ENCODE measurements at regions not wholly inside any gene's neighbourhood (a gene's known extent, or its start where the extent isn't known, plus 50 kb on each side); places are given as distances from the start of the nearest gene placed in this dataset.

- no peaks in the 10 kb centered on the region for H3K4me1 ChIP-seq (ENCODE audit: control insufficient read depth in 2 of 2, insufficient read depth in 2 of 2, low read length in 2 of 2)
- no peaks in the 10 kb centered on the region for H3K36me3 ChIP-seq (ENCODE audit: control insufficient read depth in 2 of 2, insufficient read depth in 2 of 2, low read length in 2 of 2)
Observed at GRCh38 chr4:96035727-96036126, 195.8 kb downstream of the PDHA2 start.

GRCh38 chr4:96036781-96037180 lies 196.9 kb downstream of the PDHA2 start:
- H3K4me1 ChIP-seq (ENCODE audit: control insufficient read depth in 2 of 2, insufficient read depth in 2 of 2, low read length in 2 of 2), result no peaks in the 10 kb centered on the region

More at GRCh38 chr4:96035727-96036126, 195.8 kb downstream of the PDHA2 start:
- Histone ChIP-seq H3K27ac (ENCODE audit: low read depth in 2 of 2, low read length in 2 of 2) (no peak overlapping the region), H3K9ac (ENCODE audit: low read depth in 1 of 2, low read length in 2 of 2) (no peak overlapping the region), H3K9me3 (ENCODE audit: control insufficient read depth in 2 of 2, low read length in 2 of 2) (no peaks in the 10 kb centered on the region), H3K27me3 (ENCODE audit: control insufficient read depth in 2 of 2, insufficient read depth in 2 of 2, low read length in 2 of 2) (no peaks in the 10 kb centered on the region), H3K4me3 (ENCODE audit: low read length in 2 of 2) (no peak overlapping the region)

GRCh38 chr4:96037705-96038104 lies 197.8 kb downstream of the PDHA2 start:
- no peak overlapping the region for H3K9ac ChIP-seq (ENCODE audit: low read depth in 1 of 2, low read length in 2 of 2)
- no peaks in the 10 kb centered on the region for H3K36me3 ChIP-seq (ENCODE audit: control insufficient read depth in 2 of 2, insufficient read depth in 2 of 2, low read length in 2 of 2)
- no peaks in the 10 kb centered on the region for H3K9me3 ChIP-seq (ENCODE audit: control insufficient read depth in 2 of 2, low read length in 2 of 2)
- no peak overlapping the region for H3K27ac ChIP-seq (ENCODE audit: low read depth in 2 of 2, low read length in 2 of 2)
- no peak overlapping the region for H3K4me3 ChIP-seq (ENCODE audit: low read length in 2 of 2)
- no peaks in the 10 kb centered on the region for H3K27me3 ChIP-seq (ENCODE audit: control insufficient read depth in 2 of 2, insufficient read depth in 2 of 2, low read length in 2 of 2)
- no peaks in the 10 kb centered on the region for H3K4me1 ChIP-seq (ENCODE audit: control insufficient read depth in 2 of 2, insufficient read depth in 2 of 2, low read length in 2 of 2)

More at GRCh38 chr4:96036781-96037180, 196.9 kb downstream of the PDHA2 start:
- Histone ChIP-seq H3K27ac (ENCODE audit: low read depth in 2 of 2, low read length in 2 of 2) (no peak overlapping the region), H3K27me3 (ENCODE audit: control insufficient read depth in 2 of 2, insufficient read depth in 2 of 2, low read length in 2 of 2) (no peaks in the 10 kb centered on the region), H3K9me3 (ENCODE audit: control insufficient read depth in 2 of 2, low read length in 2 of 2) (no peaks in the 10 kb centered on the region), H3K9ac (ENCODE audit: low read depth in 1 of 2, low read length in 2 of 2) (no peak overlapping the region), H3K36me3 (ENCODE audit: control insufficient read depth in 2 of 2, insufficient read depth in 2 of 2, low read length in 2 of 2) (no peaks in the 10 kb centered on the region), H3K4me3 (ENCODE audit: low read length in 2 of 2) (no peak overlapping the region)

- Histone ChIP-seq H3K36me3 (ENCODE audit: control insufficient read depth in 2 of 2, insufficient read depth in 2 of 2, low read length in 2 of 2) (no peaks in the 10 kb centered on the region), H3K4me3 (ENCODE audit: low read length in 2 of 2) (no peak overlapping the region), H3K27ac (ENCODE audit: low read depth in 2 of 2, low read length in 2 of 2) (no peak overlapping the region), H3K9me3 (ENCODE audit: control insufficient read depth in 2 of 2, low read length in 2 of 2) (no peaks in the 10 kb centered on the region), H3K9ac (ENCODE audit: low read depth in 1 of 2, low read length in 2 of 2) (no peak overlapping the region), H3K4me1 (ENCODE audit: control insufficient read depth in 2 of 2, insufficient read depth in 2 of 2, low read length in 2 of 2) (no peaks in the 10 kb centered on the region), H3K27me3 (ENCODE audit: control insufficient read depth in 2 of 2, insufficient read depth in 2 of 2, low read length in 2 of 2) (no peaks in the 10 kb centered on the region)
Observed at GRCh38 chr4:96039217-96039616, 199.3 kb downstream of the PDHA2 start.

GRCh38 chr4:96039803-96040436 lies 200.0 kb downstream of the PDHA2 start:
- Histone ChIP-seq H3K9ac (ENCODE audit: low read depth in 1 of 2, low read length in 2 of 2) (no peak overlapping the region), H3K4me1 (ENCODE audit: control insufficient read depth in 2 of 2, insufficient read depth in 2 of 2, low read length in 2 of 2) (no peaks in the 10 kb centered on the region), H3K36me3 (ENCODE audit: control insufficient read depth in 2 of 2, insufficient read depth in 2 of 2, low read length in 2 of 2) (no peaks in the 10 kb centered on the region), H3K4me3 (ENCODE audit: low read length in 2 of 2) (no peak overlapping the region), H3K27ac (ENCODE audit: low read depth in 2 of 2, low read length in 2 of 2) (no peak overlapping the region), H3K9me3 (ENCODE audit: control insufficient read depth in 2 of 2, low read length in 2 of 2) (no peaks in the 10 kb centered on the region), H3K27me3 (ENCODE audit: control insufficient read depth in 2 of 2, insufficient read depth in 2 of 2, low read length in 2 of 2) (no peaks in the 10 kb centered on the region)

- Histone ChIP-seq H3K27me3 (ENCODE audit: control insufficient read depth in 2 of 2, insufficient read depth in 2 of 2, low read length in 2 of 2) (no peaks in the 10 kb centered on the region), H3K4me3 (ENCODE audit: low read length in 2 of 2) (no peak overlapping the region), H3K9ac (ENCODE audit: low read depth in 1 of 2, low read length in 2 of 2) (no peak overlapping the region), H3K4me1 (ENCODE audit: control insufficient read depth in 2 of 2, insufficient read depth in 2 of 2, low read length in 2 of 2) (no peaks in the 10 kb centered on the region), H3K9me3 (ENCODE audit: control insufficient read depth in 2 of 2, low read length in 2 of 2) (no peaks in the 10 kb centered on the region), H3K27ac (ENCODE audit: low read depth in 2 of 2, low read length in 2 of 2) (no peak overlapping the region), H3K36me3 (ENCODE audit: control insufficient read depth in 2 of 2, insufficient read depth in 2 of 2, low read length in 2 of 2) (no peaks in the 10 kb centered on the region)
Observed at GRCh38 chr4:96044971-96045370, 205.1 kb downstream of the PDHA2 start.

GRCh38 chr4:96052827-96053226 lies 212.9 kb downstream of the PDHA2 start:
- Histone ChIP-seq H3K36me3 (ENCODE audit: control insufficient read depth in 2 of 2, insufficient read depth in 2 of 2, low read length in 2 of 2) (no peaks in the 10 kb centered on the region), H3K9ac (ENCODE audit: low read depth in 1 of 2, low read length in 2 of 2) (no peak overlapping the region), H3K4me1 (ENCODE audit: control insufficient read depth in 2 of 2, insufficient read depth in 2 of 2, low read length in 2 of 2) (no peaks in the 10 kb centered on the region), H3K4me3 (ENCODE audit: low read length in 2 of 2) (no peak overlapping the region), H3K27ac (ENCODE audit: low read depth in 2 of 2, low read length in 2 of 2) (no peak overlapping the region), H3K9me3 (ENCODE audit: control insufficient read depth in 2 of 2, low read length in 2 of 2) (no peaks in the 10 kb centered on the region), H3K27me3 (ENCODE audit: control insufficient read depth in 2 of 2, insufficient read depth in 2 of 2, low read length in 2 of 2) (no peaks in the 10 kb centered on the region)

- H3K9ac ChIP-seq (ENCODE audit: low read depth in 1 of 2, low read length in 2 of 2), result no peak overlapping the region
- H3K36me3 ChIP-seq (ENCODE audit: control insufficient read depth in 2 of 2, insufficient read depth in 2 of 2, low read length in 2 of 2), result no peaks in the 10 kb centered on the region
- H3K27ac ChIP-seq (ENCODE audit: low read depth in 2 of 2, low read length in 2 of 2), result no peak overlapping the region
- no peaks in the 10 kb centered on the region for H3K27me3 ChIP-seq (ENCODE audit: control insufficient read depth in 2 of 2, insufficient read depth in 2 of 2, low read length in 2 of 2)
- H3K4me3 ChIP-seq (ENCODE audit: low read length in 2 of 2), result no peak overlapping the region
- H3K9me3 ChIP-seq (ENCODE audit: control insufficient read depth in 2 of 2, low read length in 2 of 2), result no peaks in the 10 kb centered on the region
- no peaks in the 10 kb centered on the region for H3K4me1 ChIP-seq (ENCODE audit: control insufficient read depth in 2 of 2, insufficient read depth in 2 of 2, low read length in 2 of 2)
Observed at GRCh38 chr4:96056346-96056934, 216.5 kb downstream of the PDHA2 start.

- Histone ChIP-seq H3K9ac (ENCODE audit: low read depth in 1 of 2, low read length in 2 of 2) (no peak overlapping the region), H3K9me3 (ENCODE audit: control insufficient read depth in 2 of 2, low read length in 2 of 2) (no peaks in the 10 kb centered on the region), H3K4me1 (ENCODE audit: control insufficient read depth in 2 of 2, insufficient read depth in 2 of 2, low read length in 2 of 2) (no peaks in the 10 kb centered on the region), H3K36me3 (ENCODE audit: control insufficient read depth in 2 of 2, insufficient read depth in 2 of 2, low read length in 2 of 2) (no peaks in the 10 kb centered on the region), H3K27me3 (ENCODE audit: control insufficient read depth in 2 of 2, insufficient read depth in 2 of 2, low read length in 2 of 2) (no peaks in the 10 kb centered on the region), H3K4me3 (ENCODE audit: low read length in 2 of 2) (no peak overlapping the region), H3K27ac (ENCODE audit: low read depth in 2 of 2, low read length in 2 of 2) (no peak overlapping the region)
Observed at GRCh38 chr4:96063639-96064038, 223.7 kb downstream of the PDHA2 start.

GRCh38 chr4:96073461-96073860 lies 233.6 kb downstream of the PDHA2 start:
- Histone ChIP-seq H3K27me3 (ENCODE audit: control insufficient read depth in 2 of 2, insufficient read depth in 2 of 2, low read length in 2 of 2) (no peaks in the 10 kb centered on the region), H3K27ac (ENCODE audit: low read depth in 2 of 2, low read length in 2 of 2) (no peak overlapping the region), H3K4me1 (ENCODE audit: control insufficient read depth in 2 of 2, insufficient read depth in 2 of 2, low read length in 2 of 2) (no peaks in the 10 kb centered on the region), H3K9ac (ENCODE audit: low read depth in 1 of 2, low read length in 2 of 2) (no peak overlapping the region), H3K9me3 (ENCODE audit: control insufficient read depth in 2 of 2, low read length in 2 of 2) (no peaks in the 10 kb centered on the region), H3K4me3 (ENCODE audit: low read length in 2 of 2) (no peak overlapping the region), H3K36me3 (ENCODE audit: control insufficient read depth in 2 of 2, insufficient read depth in 2 of 2, low read length in 2 of 2) (no peaks in the 10 kb centered on the region)
